Fibroblast of lung (primary cell): ENCODE measurements at regions not wholly inside any gene's neighbourhood (a gene's known extent, or its start where the extent isn't known, plus 50 kb on each side); places are given as distances from the start of the nearest gene placed in this dataset.

Experiments
- DNase-seq, 2 donors: peaks; one replicate each; pipeline versions ENCODE4 v3.0.0 to v3.0.0-alpha.2; 2010; ENCODE audit warnings: low read depth in 2 of 2
- H2AFZ ChIP-seq: 2 replicates; pipeline ENCODE4 v1.5.1; 2012; ENCODE audit warnings: low read length, control low read depth, inconsistent platforms
- H3K27ac ChIP-seq: 2 replicates; pipeline ENCODE4 v1.5.1; 2011; ENCODE audit warnings: low read length, control low read depth; ENCODE audit not compliant: insufficient read depth
- H3K27me3 ChIP-seq: 2 replicates; pipeline ENCODE4 v1.5.1; 2011; ENCODE audit warnings: mild to moderate bottlenecking, low read length; ENCODE audit not compliant: control insufficient read depth, insufficient read depth
- H3K36me3 ChIP-seq: 2 replicates; pipeline ENCODE4 v1.5.1; 2011; ENCODE audit warnings: low read length; ENCODE audit not compliant: control insufficient read depth, insufficient read depth
- H3K4me1 ChIP-seq: 2 replicates; pipeline ENCODE4 v1.5.1; 2011; ENCODE audit warnings: low read length; ENCODE audit not compliant: control insufficient read depth, insufficient read depth; ENCODE audit errors: extremely low read depth
- H3K4me2 ChIP-seq: 2 replicates; pipeline ENCODE4 v1.5.1; 2011; ENCODE audit warnings: low read length, control low read depth; ENCODE audit not compliant: insufficient read depth; ENCODE audit errors: extremely low read depth
- H3K4me3 ChIP-seq, 4 experiments: fragments of 200-600 bp in 1 of 4; sonication (generic) in 1 of 4; replicated peaks in 1 of 4; 2 replicates each; pipeline ENCODE4 v1.5.1; 2011 to 2016; ENCODE audit warnings: low read length in 4 of 4, low read depth in 3 of 4, mild to moderate bottlenecking in 3 of 4, control low read depth in 2 of 4, inconsistent platforms in 1 of 4, mixed read lengths in 1 of 4; ENCODE audit not compliant: insufficient read depth in 1 of 4; ENCODE audit errors: control extremely low read depth in 1 of 4
- H3K79me2 ChIP-seq: 2 replicates; pipeline ENCODE4 v1.5.1; 2012; ENCODE audit warnings: mild to moderate bottlenecking, low read length, inconsistent platforms; ENCODE audit not compliant: control insufficient read depth, insufficient read depth
- H3K9ac ChIP-seq: 2 replicates; pipeline ENCODE4 v1.5.1; 2011; ENCODE audit warnings: mild to moderate bottlenecking, low read length, control low read depth; ENCODE audit not compliant: insufficient read depth
- H3K9me3 ChIP-seq: 2 replicates; pipeline ENCODE4 v1.5.1; 2012; ENCODE audit warnings: low read depth, low read length; ENCODE audit not compliant: control insufficient read depth, insufficient read depth
- H4K20me1 ChIP-seq: 2 replicates; pipeline ENCODE4 v1.5.1; 2011; ENCODE audit warnings: low read length; ENCODE audit not compliant: control insufficient read depth, insufficient read depth; ENCODE audit errors: extremely low read depth
- EZH2 ChIP-seq: IDR thresholded peaks from 2 replicates; pipeline ENCODE4 v1.5.1; 2012; ENCODE audit warnings: low read length, control low read depth, mild to moderate bottlenecking; ENCODE audit errors: missing control alignments
- TF ChIP-seq, protein P1 (sequence below), 2 donors: IDR thresholded peaks in 1 of 2; conservative IDR thresholded peaks in 1 of 2; 1 replicate in 1 of 2; 2 replicates in 1 of 2; pipeline ENCODE4 v1.5.1; 2011 to 2012; ENCODE audit warnings: low read length in 2 of 2, control low read depth in 1 of 2, inconsistent platforms in 1 of 2, low read depth in 1 of 2, mild to moderate bottlenecking in 1 of 2

DNA sequence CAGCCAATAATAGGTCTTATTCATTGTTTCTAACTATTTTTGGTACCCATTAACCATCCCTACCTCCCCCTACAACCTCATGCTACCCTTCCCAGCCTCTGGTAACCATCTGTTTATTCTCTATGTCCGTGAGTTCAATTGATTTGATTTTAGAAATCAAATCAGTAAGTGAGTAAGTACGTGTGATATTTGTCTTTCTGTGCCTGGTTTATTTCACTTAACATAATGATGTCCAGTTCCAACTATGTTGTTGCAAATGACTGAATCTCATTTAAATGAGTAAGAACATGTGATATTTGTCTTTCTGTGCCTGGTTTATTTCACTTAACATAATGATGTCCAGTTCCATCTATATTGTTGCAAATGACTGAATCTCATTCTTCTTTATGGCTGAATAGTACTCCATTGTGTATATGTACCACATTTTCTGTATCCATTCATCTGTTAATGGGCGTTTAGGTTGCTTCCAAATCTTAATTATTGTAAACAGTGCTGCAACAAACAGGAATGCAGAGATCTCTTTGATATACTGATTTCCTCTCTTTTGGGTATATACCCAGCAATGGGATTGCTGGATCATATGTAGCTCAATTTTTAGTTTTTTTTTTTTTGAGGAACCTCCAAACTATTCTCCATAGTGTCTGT lies 49.7 kb upstream of the BICC1 start:
- Histone ChIP-seq H3K4me1 (peaks cover 3% of the 10 kb centered on the region), H2AFZ (no peak overlapping the region), H3K4me3 (no peak overlapping the region), H3K27me3 (no peaks in the 10 kb centered on the region), H3K9ac (no peak overlapping the region), H4K20me1 (no peaks in the 10 kb centered on the region), H3K9me3 (no peaks in the 10 kb centered on the region), H3K4me2 (no peak overlapping the region), H3K36me3 (no peaks in the 10 kb centered on the region), H3K79me2 (no peaks in the 10 kb centered on the region), H3K27ac (no peak overlapping the region)
- no peak for TF ChIP-seq EZH2
- TF ChIP-seq, protein P1, sequence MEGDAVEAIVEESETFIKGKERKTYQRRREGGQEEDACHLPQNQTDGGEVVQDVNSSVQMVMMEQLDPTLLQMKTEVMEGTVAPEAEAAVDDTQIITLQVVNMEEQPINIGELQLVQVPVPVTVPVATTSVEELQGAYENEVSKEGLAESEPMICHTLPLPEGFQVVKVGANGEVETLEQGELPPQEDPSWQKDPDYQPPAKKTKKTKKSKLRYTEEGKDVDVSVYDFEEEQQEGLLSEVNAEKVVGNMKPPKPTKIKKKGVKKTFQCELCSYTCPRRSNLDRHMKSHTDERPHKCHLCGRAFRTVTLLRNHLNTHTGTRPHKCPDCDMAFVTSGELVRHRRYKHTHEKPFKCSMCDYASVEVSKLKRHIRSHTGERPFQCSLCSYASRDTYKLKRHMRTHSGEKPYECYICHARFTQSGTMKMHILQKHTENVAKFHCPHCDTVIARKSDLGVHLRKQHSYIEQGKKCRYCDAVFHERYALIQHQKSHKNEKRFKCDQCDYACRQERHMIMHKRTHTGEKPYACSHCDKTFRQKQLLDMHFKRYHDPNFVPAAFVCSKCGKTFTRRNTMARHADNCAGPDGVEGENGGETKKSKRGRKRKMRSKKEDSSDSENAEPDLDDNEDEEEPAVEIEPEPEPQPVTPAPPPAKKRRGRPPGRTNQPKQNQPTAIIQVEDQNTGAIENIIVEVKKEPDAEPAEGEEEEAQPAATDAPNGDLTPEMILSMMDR (conservative IDR thresholded peaks at IDR 0.05 in 1 of 2, IDR thresholded peaks at IDR 0.05 in 1 of 2; ENCODE audit: low read depth in 1 of 2, low read length in 2 of 2), result no peak
- no peak for DNase-seq
